ENCODE measurements at regions not wholly inside any gene's neighbourhood (a gene's known extent, or its start where the extent isn't known, plus 50 kb on each side); places are given as distances from the start of the nearest gene placed in this dataset.
"Not testable (repeated sequence)": the region's sequence is repeated elsewhere in the genome, so short reads cannot be mapped to it uniquely, and the experiment has no call there.

- no peak for DNase-seq (ENCODE audit: low spot score)
Measured at GRCh38 chr3:109656225-109656624, 318.9 kb upstream of the DPPA4 start.

GRCh38 chr3:109678600-109678999 is 341.3 kb upstream of the DPPA4 start:
- no peak for DNase-seq (ENCODE audit: low spot score)

GRCh38 chr3:109679664-109680063 is 342.3 kb upstream of the DPPA4 start:
- no peak for DNase-seq (ENCODE audit: low spot score)

- no peak for DNase-seq (ENCODE audit: low spot score)
Measured at GRCh38 chr3:109683746-109684145, 346.4 kb upstream of the DPPA4 start.

- peak; percentile 17 for DNase-seq (ENCODE audit: low spot score)
Measured at GRCh38 chr3:109685084-109686079, 348.0 kb upstream of the DPPA4 start.

- no peak for DNase-seq (ENCODE audit: low spot score)
Measured at GRCh38 chr3:109687626-109688025, 350.3 kb upstream of the DPPA4 start.

- no peak for DNase-seq (ENCODE audit: low spot score)
Measured at GRCh38 chr3:109696932-109697331, 359.6 kb upstream of the DPPA4 start.

GRCh38 chr3:109702252-109702651 is 364.9 kb upstream of the DPPA4 start:
- DNase-seq (ENCODE audit: low spot score) = no peak

- DNase-seq (ENCODE audit: low spot score) = no peak
Measured at GRCh38 chr3:109702976-109703375, 365.6 kb upstream of the DPPA4 start.

- DNase-seq (ENCODE audit: low spot score) = not testable (repeated sequence)
Measured at GRCh38 chr3:109705133-109705532, 367.8 kb upstream of the DPPA4 start.

- no peak for DNase-seq (ENCODE audit: low spot score)
Measured at GRCh38 chr3:109707617-109708016, 370.3 kb upstream of the DPPA4 start.

GRCh38 chr3:109713288-109713687 is 375.9 kb upstream of the DPPA4 start:
- DNase-seq (ENCODE audit: low spot score) = no peak

GRCh38 chr3:109715707-109716106 is 378.4 kb upstream of the DPPA4 start:
- DNase-seq (ENCODE audit: low spot score) = no peak

GRCh38 chr3:109718850-109719249 is 381.5 kb upstream of the DPPA4 start:
- no peak for DNase-seq (ENCODE audit: low spot score)

GRCh38 chr3:109728861-109729494 is 391.6 kb upstream of the DPPA4 start:
- DNase-seq (ENCODE audit: low spot score) = no peak

- DNase-seq (ENCODE audit: low spot score) = peak; percentile 58
Measured at GRCh38 chr3:109731639-109732473, 394.5 kb upstream of the DPPA4 start.

GRCh38 chr3:109743981-109744380 is 406.6 kb upstream of the DPPA4 start:
- DNase-seq (ENCODE audit: low spot score) = no peak

GRCh38 chr3:109772520-109772919 is 435.2 kb upstream of the DPPA4 start:
- DNase-seq (ENCODE audit: low spot score) = no peak

GRCh38 chr3:109774108-109774507 is 436.8 kb upstream of the DPPA4 start:
- DNase-seq (ENCODE audit: low spot score) = no peak

GRCh38 chr3:109784285-109784684 is 446.9 kb upstream of the DPPA4 start:
- no peak for DNase-seq (ENCODE audit: low spot score)

GRCh38 chr3:109784852-109785631 is 447.7 kb upstream of the DPPA4 start:
- DNase-seq (ENCODE audit: low spot score) = no peak

GRCh38 chr3:109803274-109803673 is 465.9 kb upstream of the DPPA4 start:
- DNase-seq (ENCODE audit: low spot score) = no peak
